ENCODE measurements at regions not wholly inside any gene's neighbourhood (a gene's known extent, or its start where the extent isn't known, plus 50 kb on each side); places are given as distances from the start of the nearest gene placed in this dataset.

- TF ChIP-seq POLR2A (IDR thresholded peaks at IDR 0.05; ENCODE audit: low read length) (no peak), GATA1 (IDR thresholded peaks at IDR 0.05; ENCODE audit: low read depth, low read length) (no peak)
Measured at GRCh38 chr9:90147426-90147825, 495.2 kb downstream of the DIRAS2 start.
